ENCODE measurements at regions not wholly inside any gene's neighbourhood (a gene's known extent, or its start where the extent isn't known, plus 50 kb on each side); places are given as distances from the start of the nearest gene placed in this dataset.

GRCh38 chr7:109213081-109213480 is 643.4 kb downstream of the DNAJB9 start:
- TF ChIP-seq POLR2A (IDR thresholded peaks at IDR 0.05; ENCODE audit: low read depth, low read length), result no peak
- no peak for TF ChIP-seq TAF1 (IDR thresholded peaks at IDR 0.05; ENCODE audit: low read depth, low read length)
- TF ChIP-seq POLR2AphosphoS5 (IDR thresholded peaks at IDR 0.05; ENCODE audit: low read depth, low read length), result no peak

Data from GM12891 (cell line).